ENCODE measurements at regions not wholly inside any gene's neighbourhood (a gene's known extent, or its start where the extent isn't known, plus 50 kb on each side); places are given as distances from the start of the nearest gene placed in this dataset.
"Not testable (repeated sequence)": the region's sequence is repeated elsewhere in the genome, so short reads cannot be mapped to it uniquely, and the experiment has no call there.

DNA sequence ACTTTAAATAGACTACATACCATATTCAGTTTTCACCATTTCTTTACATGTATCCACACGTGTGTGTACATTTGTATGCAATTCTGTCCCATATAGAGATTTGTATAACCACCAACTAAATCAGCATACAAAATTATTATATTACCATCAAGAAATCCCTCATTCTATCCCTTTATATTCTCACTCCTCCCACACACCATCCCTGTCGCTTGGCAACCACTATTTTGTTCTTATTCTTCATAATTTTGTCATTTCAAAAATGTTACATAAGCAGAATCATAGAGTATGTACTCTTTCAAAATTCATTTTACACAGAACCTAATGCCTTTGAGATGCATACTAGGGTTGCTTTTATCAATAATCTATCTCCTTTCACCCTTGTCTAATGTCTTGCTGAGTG lies 740.5 kb downstream of the SLITRK5 start:
- Mint-ChIP-seq H3K4me3 (no peak overlapping the region), H3K36me3 (no peaks in the 10 kb centered on the region), H3K27me3 (no peaks in the 10 kb centered on the region), H3K9me3 (no peaks in the 10 kb centered on the region), H3K27ac (no peak overlapping the region), H3K4me1 (no peaks in the 10 kb centered on the region)

GRCh38 chr13:88417801-88418200 lies 746.6 kb downstream of the SLITRK5 start:
- Mint-ChIP-seq H3K4me3 (no peak overlapping the region), H3K27me3 (no peaks in the 10 kb centered on the region), H3K9me3 (peaks cover 11% of the 10 kb centered on the region), H3K36me3 (no peaks in the 10 kb centered on the region), H3K4me1 (no peaks in the 10 kb centered on the region), H3K27ac (no peak overlapping the region)

GRCh38 chr13:88424463-88424862 lies 753.3 kb downstream of the SLITRK5 start:
- Mint-ChIP-seq H3K4me3 (no peak overlapping the region), H3K27ac (no peak overlapping the region)

DNA sequence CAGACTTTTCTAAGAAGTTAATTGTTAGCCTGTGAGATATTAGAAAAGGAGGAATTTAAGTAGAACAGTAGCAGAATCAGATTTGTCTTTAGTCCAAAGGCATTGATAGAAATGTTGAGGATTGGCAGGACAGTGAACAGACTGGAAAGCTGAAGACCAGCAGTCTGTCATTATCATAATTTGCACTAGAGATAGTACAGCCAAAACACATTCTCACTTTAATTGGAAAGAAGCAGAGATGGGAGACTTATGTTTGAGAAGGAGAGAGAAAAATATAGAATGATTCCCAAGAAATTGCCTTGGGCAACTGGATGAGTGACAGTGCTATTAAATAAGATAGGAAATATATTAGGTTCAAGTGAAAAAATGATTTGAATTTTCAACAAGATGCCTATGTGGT lies 755.5 kb downstream of the SLITRK5 start:
- Mint-ChIP-seq H3K9me3 (no peaks in the 10 kb centered on the region), H3K4me3 (no peak overlapping the region), H3K27ac (no peak overlapping the region), H3K27me3 (no peaks in the 10 kb centered on the region), H3K4me1 (no peaks in the 10 kb centered on the region), H3K36me3 (no peaks in the 10 kb centered on the region)

More at GRCh38 chr13:88424463-88424862, 753.3 kb downstream of the SLITRK5 start:
- Mint-ChIP-seq H3K36me3 (no peaks in the 10 kb centered on the region), H3K9me3 (peaks cover 8% of the 10 kb centered on the region), H3K4me1 (no peaks in the 10 kb centered on the region), H3K27me3 (no peaks in the 10 kb centered on the region)

DNA sequence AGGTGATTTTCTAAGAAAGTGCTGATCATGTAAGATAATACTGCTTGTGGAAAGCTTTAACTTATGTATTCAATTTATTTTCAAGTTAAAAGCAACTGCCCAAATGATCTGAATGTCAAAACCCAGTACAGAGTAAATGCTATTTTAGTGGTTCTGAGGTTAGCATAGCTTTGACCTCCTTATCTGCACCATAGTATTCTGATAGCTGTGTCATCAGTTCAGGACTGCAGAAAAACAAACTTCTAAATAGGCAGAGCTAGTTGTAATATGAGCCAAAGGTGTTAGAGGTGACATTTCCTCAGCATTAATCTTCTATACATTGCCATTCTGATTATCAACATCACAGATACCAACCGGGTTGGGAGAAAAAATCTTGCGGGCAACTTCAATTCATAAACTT lies 758.7 kb downstream of the SLITRK5 start:
- Mint-ChIP-seq H3K9me3 (peaks cover 11% of the 10 kb centered on the region), H3K27ac (no peak overlapping the region), H3K4me3 (no peak overlapping the region), H3K4me1 (no peaks in the 10 kb centered on the region), H3K27me3 (no peaks in the 10 kb centered on the region), H3K36me3 (no peaks in the 10 kb centered on the region)

DNA sequence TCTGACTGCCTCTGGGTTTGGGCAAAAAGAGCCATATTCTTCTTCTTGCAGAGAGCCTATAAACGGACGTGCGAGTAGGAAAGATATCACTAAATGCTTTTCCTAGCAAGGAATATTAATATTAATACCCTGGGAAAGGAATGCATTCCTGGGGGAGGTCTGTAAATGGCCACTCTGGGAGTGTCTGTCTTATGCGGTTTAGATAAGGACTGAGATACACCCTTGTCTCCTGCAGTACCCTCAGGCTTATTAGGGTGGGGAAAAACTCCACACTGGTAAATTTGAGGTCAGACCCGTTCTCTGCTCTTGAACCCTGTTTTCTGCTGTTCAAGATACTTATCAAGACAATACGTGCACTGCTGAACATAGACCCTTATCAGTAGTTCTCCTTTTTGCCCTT lies 763.8 kb downstream of the SLITRK5 start:
- no peaks in the 10 kb centered on the region for H3K4me1 Mint-ChIP-seq
- H3K4me3 Mint-ChIP-seq: no peak overlapping the region
- H3K36me3 Mint-ChIP-seq: no peaks in the 10 kb centered on the region
- peaks cover 16% of the 10 kb centered on the region for H3K9me3 Mint-ChIP-seq
- H3K27me3 Mint-ChIP-seq: no peaks in the 10 kb centered on the region
- H3K27ac Mint-ChIP-seq: no peak overlapping the region

DNA sequence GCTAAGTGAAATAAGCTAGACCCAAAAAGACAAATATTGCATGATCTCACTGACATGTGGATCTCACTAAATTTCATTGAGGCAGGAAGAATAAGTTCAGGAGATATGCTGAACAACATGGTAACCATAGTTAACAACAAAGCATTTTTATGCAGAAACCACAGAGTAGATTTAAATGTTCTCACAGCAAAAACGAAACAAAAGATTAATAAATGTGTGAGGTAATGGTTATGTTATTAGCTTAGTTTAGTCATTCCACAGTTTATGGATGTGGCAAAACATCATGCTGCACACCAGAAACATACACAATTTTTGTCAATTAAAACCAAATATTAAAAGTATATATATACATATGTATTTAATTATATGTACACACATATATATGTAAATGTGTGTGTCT lies 765.8 kb downstream of the SLITRK5 start:
- H3K4me1 Mint-ChIP-seq: no peaks in the 10 kb centered on the region
- no peak overlapping the region for H3K27ac Mint-ChIP-seq
- H3K4me3 Mint-ChIP-seq: no peak overlapping the region
- no peaks in the 10 kb centered on the region for H3K27me3 Mint-ChIP-seq
- no peaks in the 10 kb centered on the region for H3K36me3 Mint-ChIP-seq
- peaks cover 16% of the 10 kb centered on the region for H3K9me3 Mint-ChIP-seq

GRCh38 chr13:88450515-88450914 lies 779.3 kb downstream of the SLITRK5 start:
- Mint-ChIP-seq H3K27me3 (no peaks in the 10 kb centered on the region), H3K4me1 (no peaks in the 10 kb centered on the region), H3K9me3 (no peaks in the 10 kb centered on the region), H3K36me3 (no peaks in the 10 kb centered on the region), H3K27ac (no peak overlapping the region), H3K4me3 (no peak overlapping the region)

DNA sequence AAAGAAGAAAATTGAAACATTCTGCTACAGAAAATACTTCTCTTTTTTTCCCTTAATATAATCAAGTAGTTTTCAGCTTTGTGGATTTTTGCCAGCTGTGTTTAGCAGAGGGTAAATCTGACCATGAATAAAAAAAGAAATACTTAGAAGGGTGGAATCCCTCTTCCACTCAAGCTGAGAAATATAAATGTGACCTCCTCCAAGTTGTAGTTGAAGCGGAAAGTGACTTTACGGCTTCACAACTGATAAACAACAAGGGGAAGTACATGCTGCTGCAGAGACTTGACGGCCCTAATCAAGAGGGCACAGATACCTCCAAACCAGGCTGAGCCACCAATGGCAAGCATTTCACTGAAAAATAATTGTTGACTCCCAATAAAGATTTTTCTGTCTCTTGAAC lies 785.0 kb downstream of the SLITRK5 start:
- no peaks in the 10 kb centered on the region for H3K4me1 Mint-ChIP-seq
- H3K9me3 Mint-ChIP-seq: no peaks in the 10 kb centered on the region
- no peaks in the 10 kb centered on the region for H3K27me3 Mint-ChIP-seq
- no peaks in the 10 kb centered on the region for H3K36me3 Mint-ChIP-seq
- no peak overlapping the region for H3K4me3 Mint-ChIP-seq
- no peak overlapping the region for H3K27ac Mint-ChIP-seq

DNA sequence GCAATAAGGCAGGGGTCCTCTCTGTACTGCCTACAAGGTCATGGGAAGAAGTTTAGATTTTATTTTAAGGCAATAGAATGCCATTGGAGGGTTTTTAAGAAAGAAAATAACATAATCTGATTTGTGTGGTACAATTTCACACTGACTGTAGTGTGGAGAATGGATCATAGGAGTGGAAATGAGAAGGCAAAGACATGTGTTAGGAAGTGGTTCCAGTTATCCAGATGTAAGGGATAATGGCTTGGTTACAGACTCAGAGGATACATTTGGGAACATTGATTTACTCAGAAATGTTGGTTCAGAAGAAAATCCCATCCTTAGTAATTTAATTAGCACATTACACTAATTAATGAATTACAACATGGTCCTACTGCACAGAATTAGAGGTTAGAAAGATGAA lies 788.2 kb downstream of the SLITRK5 start:
- Mint-ChIP-seq H3K4me1 (no peaks in the 10 kb centered on the region), H3K9me3 (peaks cover 5% of the 10 kb centered on the region), H3K27me3 (no peaks in the 10 kb centered on the region), H3K4me3 (no peak overlapping the region), H3K27ac (no peak overlapping the region), H3K36me3 (peaks cover 2% of the 10 kb centered on the region)

DNA sequence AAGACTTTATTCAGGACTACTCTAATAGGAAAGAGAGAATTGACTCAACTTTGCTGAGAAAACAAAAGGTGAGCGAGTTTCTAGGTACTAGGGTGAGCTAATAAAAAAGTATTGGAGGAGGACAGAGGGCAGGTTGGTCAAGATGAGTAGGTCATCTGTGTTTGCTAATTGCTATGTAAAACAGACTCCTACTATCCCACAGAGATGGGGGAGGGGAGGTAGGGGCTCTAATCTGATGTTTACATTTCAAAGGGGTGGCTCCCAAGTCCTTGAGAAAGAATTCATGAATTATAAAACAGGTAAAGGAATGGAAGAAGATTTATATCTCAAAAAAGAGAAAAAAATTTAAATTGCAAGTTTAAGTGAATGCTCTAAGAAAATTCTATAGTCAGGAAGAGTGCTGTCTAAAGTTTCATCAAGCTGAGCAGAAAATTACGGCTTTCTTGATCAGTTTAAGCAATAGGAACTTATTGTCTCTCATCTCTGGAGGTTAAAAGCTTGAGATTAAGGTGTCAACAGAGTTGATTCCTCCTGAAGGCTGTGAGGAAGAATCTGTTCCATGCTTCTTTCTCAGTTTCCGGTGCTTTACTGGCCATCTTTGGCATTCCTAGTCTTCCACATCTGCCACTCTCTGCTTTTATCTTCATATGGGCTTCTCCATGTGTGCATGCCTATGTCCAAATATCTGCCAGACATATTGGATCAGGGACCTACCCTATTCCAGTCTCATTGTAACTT lies 790.3 kb downstream of the SLITRK5 start:
- Mint-ChIP-seq H3K27me3 (no peaks in the 10 kb centered on the region), H3K4me1 (no peaks in the 10 kb centered on the region), H3K4me3 (no peak overlapping the region), H3K9me3 (peaks cover 5% of the 10 kb centered on the region), H3K27ac (no peak overlapping the region), H3K36me3 (peaks cover 2% of the 10 kb centered on the region)

GRCh38 chr13:88464851-88465250 lies 793.7 kb downstream of the SLITRK5 start:
- H3K9me3 Mint-ChIP-seq: peaks cover 5% of the 10 kb centered on the region
- H3K4me1 Mint-ChIP-seq: no peaks in the 10 kb centered on the region
- H3K27ac Mint-ChIP-seq: no peak overlapping the region
- peaks cover 2% of the 10 kb centered on the region for H3K36me3 Mint-ChIP-seq
- no peak overlapping the region for H3K4me3 Mint-ChIP-seq
- H3K27me3 Mint-ChIP-seq: no peaks in the 10 kb centered on the region

- Mint-ChIP-seq H3K4me3 (no peak overlapping the region), H3K9me3 (no peaks in the 10 kb centered on the region), H3K36me3 (no peaks in the 10 kb centered on the region), H3K27ac (no peak overlapping the region), H3K4me1 (no peaks in the 10 kb centered on the region), H3K27me3 (no peaks in the 10 kb centered on the region)
These were observed 801.1 kb downstream of the SLITRK5 start for GRCh38 chr13:88472316-88472715.

- Mint-ChIP-seq H3K27me3 (no peaks in the 10 kb centered on the region), H3K27ac (no peak overlapping the region), H3K9me3 (peaks cover 5% of the 10 kb centered on the region), H3K4me1 (no peaks in the 10 kb centered on the region), H3K36me3 (peaks cover 2% of the 10 kb centered on the region), H3K4me3 (no peak overlapping the region)
These were observed 812.0 kb downstream of the SLITRK5 start for GRCh38 chr13:88483202-88483601.

DNA sequence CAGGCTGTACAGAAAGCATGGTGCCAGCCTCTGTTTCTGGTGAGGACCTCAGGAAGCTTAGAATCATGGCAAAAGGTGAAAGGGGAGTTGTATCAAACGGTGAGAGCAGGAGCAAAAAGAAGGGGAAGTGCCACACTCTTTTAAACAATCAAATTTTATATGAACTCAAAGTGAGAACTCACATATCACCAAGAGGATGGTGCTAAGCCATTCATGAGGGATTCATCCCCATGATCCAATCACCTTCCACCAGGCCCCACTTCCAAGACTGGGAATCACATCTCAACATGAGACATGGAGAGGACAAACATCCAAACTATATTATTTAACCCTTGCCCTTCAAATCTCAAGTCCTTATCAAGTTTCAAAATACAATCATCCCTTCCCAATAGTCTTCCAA lies 836.7 kb downstream of the SLITRK5 start:
- H3K27ac Mint-ChIP-seq: no peak overlapping the region
- H3K9me3 Mint-ChIP-seq: peaks cover 16% of the 10 kb centered on the region
- H3K27me3 Mint-ChIP-seq: no peaks in the 10 kb centered on the region
- no peak overlapping the region for H3K4me3 Mint-ChIP-seq
- H3K4me1 Mint-ChIP-seq: no peaks in the 10 kb centered on the region
- H3K36me3 Mint-ChIP-seq: peaks cover 3% of the 10 kb centered on the region

DNA sequence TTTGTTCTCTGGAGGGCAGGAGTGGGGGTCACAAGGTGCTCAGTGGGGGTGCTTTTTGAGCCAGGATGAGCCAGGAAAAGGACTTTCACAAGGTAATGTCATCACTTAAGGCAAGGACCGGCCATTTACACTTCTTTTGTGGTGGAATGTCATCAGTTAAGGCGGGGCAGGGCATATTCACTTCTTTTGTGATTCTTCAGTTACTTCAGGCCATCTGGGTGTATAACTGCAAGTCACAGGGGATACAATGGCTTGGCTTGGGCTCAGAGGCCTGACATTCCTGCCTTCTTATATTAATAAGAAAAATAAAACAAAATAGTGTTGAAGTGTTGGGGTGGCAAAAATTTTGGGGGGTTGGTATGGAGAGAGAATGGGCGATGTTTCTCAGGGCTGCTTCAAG lies 841.8 kb downstream of the SLITRK5 start:
- H3K4me1 Mint-ChIP-seq, H3K4me3 Mint-ChIP-seq, H3K27ac Mint-ChIP-seq, H3K36me3 Mint-ChIP-seq, H3K27me3 Mint-ChIP-seq: not testable (repeated sequence)
- H3K9me3 Mint-ChIP-seq: peaks cover 16% of the 10 kb centered on the region

DNA sequence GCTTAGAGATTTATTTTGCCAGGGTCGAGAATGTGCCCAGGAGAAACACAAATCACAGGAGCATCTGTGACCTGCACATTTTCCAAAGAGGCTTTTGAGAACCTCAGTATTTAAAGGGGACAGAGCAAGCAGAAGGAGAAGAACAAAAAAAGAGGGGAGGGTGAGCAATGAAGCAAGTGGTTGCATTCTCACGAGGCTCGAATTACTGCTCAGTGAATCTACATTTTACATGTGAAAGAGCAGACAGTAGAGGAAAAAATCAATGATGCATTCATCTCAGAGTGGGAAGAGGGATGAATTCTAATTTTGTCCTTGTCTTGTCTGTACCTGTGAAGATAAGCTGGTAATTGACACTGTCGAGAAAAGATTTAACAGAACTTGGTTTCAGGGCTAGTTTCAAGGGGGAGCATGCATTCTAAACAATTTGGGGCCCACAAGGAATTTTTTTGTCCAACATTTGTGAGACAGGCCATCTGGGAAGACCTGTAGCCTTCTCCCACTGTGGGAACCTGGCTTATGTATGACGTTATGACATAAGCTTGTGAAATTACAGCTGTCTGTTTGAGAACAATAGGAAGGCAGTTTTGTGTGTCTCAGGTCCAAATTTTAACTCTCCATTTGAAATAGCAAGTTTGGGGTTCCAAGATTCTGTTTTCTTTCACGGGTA lies 855.1 kb downstream of the SLITRK5 start:
- Mint-ChIP-seq H3K4me1 (no peaks in the 10 kb centered on the region), H3K27me3 (no peaks in the 10 kb centered on the region), H3K9me3 (peaks cover 4% of the 10 kb centered on the region), H3K36me3 (no peaks in the 10 kb centered on the region), H3K4me3 (no peak overlapping the region), H3K27ac (no peak overlapping the region)

All from activated naive CD4-positive, alpha-beta T cell treated with anti-CD3 and anti-CD28 coated beads, Interleukin-2, amount 50 U/mL, for 24 hours (primary cell).